HG03442 (cell line): ENCODE measurements at regions not wholly inside any gene's neighbourhood (a gene's known extent, or its start where the extent isn't known, plus 50 kb on each side); places are given as distances from the start of the nearest gene placed in this dataset.

Source experiments
- ATAC-seq: cut with Tn5 transposase; IDR thresholded peaks from one replicate; pipeline ENCODE4 v1.9.1; 2021; ENCODE audit warnings: mild to moderate bottlenecking, moderate library complexity; ENCODE audit not compliant: unreplicated experiment

- no peak for ATAC-seq
These were observed 174.9 kb upstream of the RPL38 start for GRCh38 chr17:74028354-74029116.

GRCh38 chr17:74031316-74032090 lies 172.0 kb upstream of the RPL38 start:
- no peak for ATAC-seq

- ATAC-seq: no peak
These were observed 171.3 kb upstream of the RPL38 start for GRCh38 chr17:74032222-74032621.

GRCh38 chr17:74037320-74037719 lies 166.2 kb upstream of the RPL38 start:
- no peak for ATAC-seq

- no peak for ATAC-seq
These were observed 163.2 kb upstream of the RPL38 start for GRCh38 chr17:74040291-74040690.

- no peak for ATAC-seq
These were observed 162.7 kb upstream of the RPL38 start for GRCh38 chr17:74040729-74041128.

- ATAC-seq: no peak
These were observed 161.4 kb upstream of the RPL38 start for GRCh38 chr17:74041869-74042640.

GRCh38 chr17:74042744-74043486 lies 160.6 kb upstream of the RPL38 start:
- ATAC-seq: no peak

- no peak for ATAC-seq
These were observed 159.5 kb upstream of the RPL38 start for GRCh38 chr17:74043976-74044375.

GRCh38 chr17:74045608-74046280 lies 157.7 kb upstream of the RPL38 start:
- no peak for ATAC-seq

GRCh38 chr17:74049167-74049966 lies 154.1 kb upstream of the RPL38 start:
- no peak for ATAC-seq

GRCh38 chr17:74049967-74050458 lies 153.5 kb upstream of the RPL38 start:
- ATAC-seq: no peak

GRCh38 chr17:74051348-74051747 lies 152.1 kb upstream of the RPL38 start:
- no peak for ATAC-seq

- ATAC-seq: no peak
These were observed 150.3 kb upstream of the RPL38 start for GRCh38 chr17:74052993-74053711.

GRCh38 chr17:74053712-74054078 lies 149.8 kb upstream of the RPL38 start:
- no peak for ATAC-seq

- no peak for ATAC-seq
These were observed 149.2 kb upstream of the RPL38 start for GRCh38 chr17:74054249-74054648.

GRCh38 chr17:74055508-74056160 lies 147.8 kb upstream of the RPL38 start:
- no peak for ATAC-seq
